Ectodermal cell (in vitro differentiated cells): ENCODE measurements at regions not wholly inside any gene's neighbourhood (a gene's known extent, or its start where the extent isn't known, plus 50 kb on each side); places are given as distances from the start of the nearest gene placed in this dataset.

Source experiments
- H3K27ac ChIP-seq: 2 replicates; pipeline ENCODE4 v1.7.0; 2013; ENCODE audit warnings: mild to moderate bottlenecking, low read depth, low read length; ENCODE audit not compliant: insufficient read depth, poor library complexity, severe bottlenecking
- H3K27me3 ChIP-seq: 2 replicates; pipeline ENCODE4 v1.7.0; 2013; ENCODE audit warnings: mild to moderate bottlenecking, low read length; ENCODE audit not compliant: insufficient read depth, control insufficient read depth, poor library complexity, severe bottlenecking
- H3K36me3 ChIP-seq: one replicate; pipeline ENCODE4 v1.7.0; 2013; ENCODE audit warnings: low read length; ENCODE audit not compliant: control insufficient read depth, insufficient read depth
- H3K4me1 ChIP-seq: one replicate; pipeline ENCODE4 v1.7.0; 2013; ENCODE audit warnings: low read length; ENCODE audit not compliant: control insufficient read depth, insufficient read depth
- H3K4me3 ChIP-seq: 2 replicates; pipeline ENCODE4 v1.7.0; 2013; ENCODE audit warnings: low read depth, low read length, control low read depth; ENCODE audit not compliant: insufficient read depth
- H3K9me3 ChIP-seq: 2 replicates; pipeline ENCODE4 v1.7.0; 2013; ENCODE audit warnings: mild to moderate bottlenecking, low read length, moderate library complexity; ENCODE audit not compliant: control insufficient read depth
- WGBS, 2 experiments: methylation state at CpG; one replicate each; pipeline ENCODE4 v1.1.7; 2013; ENCODE audit warnings: missing lambda C conversion rate in 2 of 2; 5-methylcytosine and 5-hydroxymethylcytosine counted together

DNA sequence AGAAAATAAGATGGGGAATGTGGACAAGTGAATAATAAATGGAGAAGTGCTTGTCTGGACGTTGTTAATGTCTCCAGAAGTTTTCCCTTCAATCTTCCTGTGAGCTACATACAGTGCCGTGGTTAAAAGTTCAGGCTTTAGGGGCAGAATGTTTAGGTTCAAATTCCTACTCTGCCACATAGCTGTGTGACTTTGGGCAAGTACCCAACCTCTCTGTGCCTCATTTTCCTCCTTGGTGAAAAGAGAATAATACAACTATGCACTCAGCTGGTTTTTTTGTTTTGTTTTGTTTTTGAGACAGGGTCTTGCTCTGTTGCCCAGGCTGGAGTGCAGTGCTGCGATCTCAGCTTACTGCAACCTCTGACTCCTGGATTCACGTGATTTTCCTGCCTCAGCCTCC lies 143.5 kb downstream of the CHIC2 start:
- Histone ChIP-seq H3K4me1 (no peaks in the 10 kb centered on the region), H3K9me3 (no peaks in the 10 kb centered on the region), H3K36me3 (no peaks in the 10 kb centered on the region), H3K27ac (no peak overlapping the region), H3K27me3 (no peaks in the 10 kb centered on the region), H3K4me3 (no peak overlapping the region)
- WGBS, 2 experiments: 88 to 90% methylated on average over 4 of the region's 4 CpGs

DNA sequence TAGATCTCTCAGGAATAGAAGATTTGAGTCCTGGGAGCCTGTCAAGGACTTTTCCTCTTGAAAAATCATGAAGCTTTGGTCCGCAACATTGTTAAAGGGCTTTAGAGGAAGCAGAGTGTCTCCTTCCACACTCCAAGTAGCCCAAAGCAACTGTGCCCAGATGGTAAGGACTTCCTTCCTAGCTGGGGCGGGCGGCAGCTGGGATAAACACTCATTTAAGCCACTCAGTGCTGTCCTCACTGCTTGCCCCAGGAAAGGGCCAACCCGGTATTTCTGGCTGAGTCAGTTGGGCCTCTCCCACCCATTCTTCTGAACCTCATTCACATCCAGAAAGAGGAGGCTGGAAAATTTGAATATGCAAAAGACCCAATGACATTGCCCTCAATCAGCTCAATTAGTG lies 144.3 kb downstream of the CHIC2 start:
- H3K27me3 ChIP-seq: no peaks in the 10 kb centered on the region
- no peaks in the 10 kb centered on the region for H3K4me1 ChIP-seq
- H3K36me3 ChIP-seq: no peaks in the 10 kb centered on the region
- WGBS, 2 experiments: 60 to 64% methylated on average over 4 of the region's 4 CpGs
- H3K4me3 ChIP-seq: no peak overlapping the region
- H3K9me3 ChIP-seq: no peaks in the 10 kb centered on the region
- no peak overlapping the region for H3K27ac ChIP-seq

DNA sequence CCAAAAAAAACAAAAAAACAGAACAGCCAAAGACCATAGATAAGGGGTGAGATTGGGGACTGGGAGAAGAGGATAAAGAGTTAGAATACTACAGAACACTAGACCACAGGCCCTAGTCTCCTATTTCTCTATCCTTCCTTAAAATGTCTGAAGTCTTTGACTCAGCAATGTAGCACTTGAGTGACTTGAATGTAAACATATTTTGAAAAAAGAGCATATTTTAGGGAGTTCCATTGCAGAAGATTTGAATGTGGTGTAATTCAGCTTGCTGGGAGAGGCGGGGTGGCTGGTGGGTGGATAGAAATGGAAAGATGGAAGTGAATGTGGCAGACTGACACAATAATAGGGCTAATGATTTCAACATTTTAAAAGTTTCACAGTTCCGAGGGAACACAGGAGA lies 144.9 kb downstream of the CHIC2 start:
- Histone ChIP-seq H3K4me3 (no peak overlapping the region), H3K36me3 (no peaks in the 10 kb centered on the region), H3K27me3 (no peaks in the 10 kb centered on the region), H3K27ac (no peak overlapping the region), H3K9me3 (no peaks in the 10 kb centered on the region), H3K4me1 (no peaks in the 10 kb centered on the region)
- 88 to 100% methylated on average over 2 of the region's 2 CpGs for WGBS, 2 experiments

DNA sequence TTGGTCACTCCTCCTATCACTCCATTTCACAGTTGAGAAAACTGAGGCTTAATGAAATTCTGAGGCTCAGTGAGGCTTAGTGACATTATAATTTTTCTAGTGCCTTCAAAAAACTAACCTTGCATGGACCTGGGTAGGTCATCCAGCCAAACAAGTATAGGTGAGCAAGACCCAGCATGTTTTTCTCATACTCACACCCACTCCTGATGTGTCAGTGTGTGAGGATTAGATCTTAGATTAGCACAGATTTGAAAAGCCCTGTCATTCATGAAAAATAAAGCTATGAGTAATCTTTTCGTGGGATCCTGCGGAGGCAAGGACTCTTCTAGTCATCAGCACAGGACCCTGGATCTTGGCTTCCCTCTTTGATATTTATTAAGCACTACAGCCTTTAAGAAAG lies 146.7 kb downstream of the CHIC2 start:
- H3K36me3 ChIP-seq: no peaks in the 10 kb centered on the region
- no peaks in the 10 kb centered on the region for H3K27me3 ChIP-seq
- H3K27ac ChIP-seq: no peak overlapping the region
- H3K4me1 ChIP-seq: no peaks in the 10 kb centered on the region
- no peaks in the 10 kb centered on the region for H3K9me3 ChIP-seq
- whole genome bisulfite sequencing, 2 experiments: 44 to 47% methylated on average over 2 of the region's 2 CpGs
- no peak overlapping the region for H3K4me3 ChIP-seq

DNA sequence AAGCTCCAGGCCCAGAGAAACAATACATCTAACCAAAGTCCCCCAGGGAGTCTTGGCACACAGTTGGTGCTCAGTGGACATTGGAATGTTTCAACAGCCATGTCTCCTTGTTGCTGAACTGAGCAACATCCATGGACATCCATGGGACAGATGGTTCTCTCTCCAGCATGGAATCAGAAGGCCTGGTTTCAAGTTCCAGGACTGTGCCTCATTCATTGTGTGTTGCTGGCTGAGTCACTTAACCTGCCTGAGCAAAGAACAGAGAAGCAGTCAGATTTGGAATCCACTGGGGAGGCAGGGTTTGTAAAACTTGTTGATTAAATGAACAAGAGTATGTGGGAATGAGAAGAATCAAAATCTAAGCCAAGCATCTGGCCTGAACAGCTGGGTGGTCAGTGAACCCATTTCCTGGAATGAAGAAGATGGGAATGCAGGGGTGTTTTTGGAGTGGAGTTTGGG lies 147.9 kb downstream of the CHIC2 start:
- Histone ChIP-seq H3K4me3 (no peak overlapping the region), H3K27me3 (no peaks in the 10 kb centered on the region), H3K4me1 (no peaks in the 10 kb centered on the region), H3K36me3 (no peaks in the 10 kb centered on the region), H3K9me3 (no peaks in the 10 kb centered on the region), H3K27ac (no peak overlapping the region)

DNA sequence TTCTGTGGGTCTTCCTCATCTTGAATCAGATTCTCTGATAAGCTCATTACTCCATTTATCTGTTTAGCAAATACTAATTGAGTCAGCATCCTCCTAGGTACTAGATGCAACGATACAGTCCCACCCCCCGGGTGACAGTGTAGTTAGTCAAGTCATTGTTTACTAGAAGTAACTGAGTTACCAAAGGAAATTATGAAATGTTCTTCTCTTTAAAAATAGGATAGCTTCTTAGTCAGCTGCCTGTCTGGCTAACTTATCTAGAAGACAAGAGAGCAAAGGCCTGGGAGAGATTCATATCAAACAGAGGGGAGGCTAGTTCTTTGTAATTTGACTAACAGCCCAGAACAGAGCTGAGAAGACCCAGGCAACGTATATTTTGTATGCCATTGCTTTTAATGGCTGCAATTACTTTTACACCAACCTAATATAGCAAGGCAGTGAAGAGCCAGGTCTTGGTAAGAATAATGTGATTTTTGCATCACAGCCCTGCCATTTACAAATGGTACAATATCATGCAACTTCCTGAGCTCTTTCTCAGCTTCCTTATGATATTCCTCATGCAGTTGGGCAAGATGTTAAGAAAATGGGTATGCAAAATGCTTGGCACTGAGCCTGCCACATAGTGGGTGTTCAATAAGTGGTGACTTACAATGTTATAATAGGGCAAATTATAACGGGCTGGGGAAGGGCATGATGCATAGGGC lies 149.9 kb downstream of the CHIC2 start:
- WGBS, 2 experiments: 92 to 95% methylated on average over 3 to 4 of the region's 4 CpGs
- H3K4me1 ChIP-seq: no peaks in the 10 kb centered on the region
- H3K36me3 ChIP-seq: no peaks in the 10 kb centered on the region
- no peak overlapping the region for H3K27ac ChIP-seq
- H3K9me3 ChIP-seq: no peaks in the 10 kb centered on the region
- H3K4me3 ChIP-seq: no peak overlapping the region
- H3K27me3 ChIP-seq: no peaks in the 10 kb centered on the region

DNA sequence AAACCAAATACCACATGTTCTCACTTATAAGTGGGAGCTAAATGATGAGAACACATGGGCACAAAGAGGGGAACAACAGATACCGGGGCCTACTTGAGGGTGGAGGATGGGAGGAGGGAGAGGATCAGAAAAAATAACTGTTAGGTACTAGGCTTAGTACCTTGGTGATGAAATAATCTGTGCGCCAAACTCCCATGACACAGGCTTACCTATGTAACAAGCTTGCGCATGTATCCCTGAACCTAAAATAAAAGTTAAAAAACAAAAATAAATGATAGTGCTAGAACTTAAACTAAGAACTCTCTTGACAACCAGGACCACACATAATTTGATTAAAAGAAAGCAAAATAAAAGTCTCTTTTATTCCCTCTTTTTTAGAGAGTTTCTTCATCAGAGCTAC lies 150.6 kb downstream of the CHIC2 start:
- Histone ChIP-seq H3K9me3 (no peaks in the 10 kb centered on the region), H3K27ac (no peak overlapping the region), H3K4me3 (no peak overlapping the region), H3K36me3 (no peaks in the 10 kb centered on the region), H3K27me3 (no peaks in the 10 kb centered on the region), H3K4me1 (no peaks in the 10 kb centered on the region)
- whole genome bisulfite sequencing, 2 experiments: 71 to 98% methylated on average over 1 to 2 of the region's 3 CpGs

DNA sequence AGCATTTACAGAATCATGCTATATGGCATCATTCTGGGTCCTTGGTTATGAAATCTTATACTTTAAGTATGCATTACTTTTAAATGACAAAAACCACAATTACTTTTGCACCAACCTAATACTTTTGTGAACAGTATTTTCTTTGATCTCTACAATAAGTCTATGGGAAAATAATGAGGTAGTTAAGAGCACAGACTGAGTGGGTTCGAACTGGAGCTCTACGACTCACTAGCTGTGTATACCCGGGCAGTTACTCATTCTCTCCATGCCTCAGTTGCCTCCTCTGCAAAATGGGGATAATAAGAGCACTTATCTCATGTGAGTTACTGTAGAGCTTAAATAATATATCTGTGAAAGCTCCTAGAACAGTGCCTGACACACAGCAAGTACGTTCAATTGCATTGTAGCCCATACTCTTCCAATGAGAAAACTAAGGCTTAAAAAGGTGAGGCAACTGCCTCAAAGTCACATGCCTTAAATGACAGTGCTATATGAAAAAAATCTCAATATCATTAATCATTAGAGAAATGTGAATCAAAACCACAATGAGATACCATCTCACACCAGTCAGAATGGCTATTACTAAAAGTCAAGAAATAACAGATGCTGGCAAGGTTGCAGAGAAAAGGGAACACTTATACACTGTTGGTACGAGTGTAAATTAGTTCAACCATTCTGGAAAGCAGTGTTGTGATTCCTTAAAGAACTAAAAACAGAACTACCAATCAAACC lies 151.5 kb downstream of the CHIC2 start:
- Histone ChIP-seq H3K9me3 (no peaks in the 10 kb centered on the region), H3K4me3 (no peak overlapping the region), H3K4me1 (no peaks in the 10 kb centered on the region), H3K36me3 (no peaks in the 10 kb centered on the region), H3K27me3 (no peaks in the 10 kb centered on the region), H3K27ac (no peak overlapping the region)
- WGBS, 2 experiments: 93 to 96% methylated on average over 5 of the region's 5 CpGs

DNA sequence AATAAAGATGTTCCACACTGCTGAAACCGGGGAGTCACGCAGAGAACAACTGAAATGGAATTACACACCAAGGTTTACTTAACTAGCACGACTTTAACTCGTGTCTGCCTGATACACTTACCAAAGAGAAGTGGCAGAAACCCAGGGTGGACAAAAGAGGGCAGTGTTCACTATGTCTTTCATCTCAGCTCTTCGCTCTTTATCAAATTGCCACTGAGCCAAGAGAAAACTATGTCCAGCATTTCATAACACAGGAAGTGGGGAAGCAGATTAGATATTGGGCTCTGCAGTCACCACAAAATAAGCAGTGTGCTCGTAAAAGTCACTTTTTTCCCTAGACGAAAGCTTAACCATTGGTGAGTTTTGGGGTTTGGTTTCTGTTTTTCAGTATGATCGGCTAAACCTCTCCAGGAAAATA lies 155.7 kb downstream of the CHIC2 start:
- 34 to 39% methylated on average over 8 of the region's 8 CpGs for WGBS, 2 experiments
- Histone ChIP-seq H3K27ac (no peak overlapping the region), H3K4me3 (no peak overlapping the region), H3K27me3 (no peaks in the 10 kb centered on the region), H3K9me3 (no peaks in the 10 kb centered on the region), H3K36me3 (no peaks in the 10 kb centered on the region), H3K4me1 (peaks cover 13% of the 10 kb centered on the region)

DNA sequence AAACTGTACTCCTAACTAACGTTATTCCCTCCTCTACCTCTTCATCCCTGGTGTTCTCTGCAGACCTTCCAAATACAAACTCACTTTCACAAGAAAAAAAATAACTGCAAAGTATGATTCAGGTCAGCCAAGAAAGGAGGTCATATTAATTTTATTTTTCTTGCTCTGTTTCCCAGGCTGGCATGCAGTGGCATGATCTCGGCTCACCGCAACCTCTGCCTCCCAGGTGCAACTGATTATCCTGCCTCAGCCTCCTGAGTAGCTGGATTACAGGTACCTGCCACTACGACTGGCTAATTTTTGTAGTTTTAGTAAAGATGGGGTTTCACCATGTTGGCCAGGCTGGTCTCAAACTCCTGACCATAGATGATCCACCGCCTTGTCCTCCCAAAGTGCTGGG lies 156.6 kb downstream of the CHIC2 start:
- no peaks in the 10 kb centered on the region for H3K36me3 ChIP-seq
- no peak overlapping the region for H3K4me3 ChIP-seq
- H3K27me3 ChIP-seq: no peaks in the 10 kb centered on the region
- peaks cover 13% of the 10 kb centered on the region for H3K4me1 ChIP-seq
- no peak overlapping the region for H3K27ac ChIP-seq
- no peaks in the 10 kb centered on the region for H3K9me3 ChIP-seq
- WGBS, 2 experiments: 72 to 73% methylated on average over 5 of the region's 5 CpGs
